UCSD-AML1 (cell line): ENCODE measurements at regions not wholly inside any gene's neighbourhood (a gene's known extent, or its start where the extent isn't known, plus 50 kb on each side); places are given as distances from the start of the nearest gene placed in this dataset.

Source experiments
- DNase-seq: peaks from one replicate; lab custom pipeline; 2025; ENCODE audit not compliant: unreplicated experiment; lab: John Stamatoyannopoulos, UW

- DNase-seq, result no peak
Observed at GRCh38 chr1:72357411-72357810, 75.1 kb upstream of the NEGR1 start.

- DNase-seq, result no peak
Observed at GRCh38 chr1:72355899-72356298, 73.6 kb upstream of the NEGR1 start.

- no peak for DNase-seq
Observed at GRCh38 chr1:72341661-72342060, 59.3 kb upstream of the NEGR1 start.

GRCh38 chr1:72336776-72337175 lies 54.4 kb upstream of the NEGR1 start:
- DNase-seq, result no peak
